Fibroblast of lung (primary cell): ENCODE measurements at regions not wholly inside any gene's neighbourhood (a gene's known extent, or its start where the extent isn't known, plus 50 kb on each side); places are given as distances from the start of the nearest gene placed in this dataset.

ENCODE experiments used
- EZH2 ChIP-seq: IDR thresholded peaks from 2 replicates; pipeline ENCODE4 v1.5.1; 2012; ENCODE audit warnings: low read length, control low read depth, mild to moderate bottlenecking; ENCODE audit errors: missing control alignments
- TF ChIP-seq, protein P1 (sequence below), 2 donors: IDR thresholded peaks in 1 of 2; conservative IDR thresholded peaks in 1 of 2; 1 replicate in 1 of 2; 2 replicates in 1 of 2; pipeline ENCODE4 v1.5.1; 2011 to 2012; ENCODE audit warnings: low read length in 2 of 2, control low read depth in 1 of 2, inconsistent platforms in 1 of 2, low read depth in 1 of 2, mild to moderate bottlenecking in 1 of 2

DNA sequence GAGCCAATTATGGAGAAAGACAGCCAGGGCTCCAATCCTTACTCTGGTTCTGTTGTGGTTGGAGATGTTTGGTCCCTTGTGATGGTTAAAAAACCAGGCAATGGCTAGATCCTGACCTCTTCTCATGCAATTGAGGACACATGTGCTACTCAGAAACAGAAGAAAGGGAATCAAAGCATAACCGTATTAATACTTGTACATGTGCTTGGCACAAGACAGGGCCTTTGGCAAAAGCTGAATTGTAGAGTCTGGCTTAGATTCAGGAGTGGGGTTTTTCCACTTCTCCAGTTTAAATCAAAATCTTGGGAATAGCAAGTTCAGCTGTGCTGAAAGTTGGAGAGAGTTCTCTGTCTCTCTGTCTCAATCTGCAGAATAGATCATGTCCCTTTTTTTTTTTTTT is 80.1 kb upstream of the E2F8 start:
- TF ChIP-seq, protein P1, sequence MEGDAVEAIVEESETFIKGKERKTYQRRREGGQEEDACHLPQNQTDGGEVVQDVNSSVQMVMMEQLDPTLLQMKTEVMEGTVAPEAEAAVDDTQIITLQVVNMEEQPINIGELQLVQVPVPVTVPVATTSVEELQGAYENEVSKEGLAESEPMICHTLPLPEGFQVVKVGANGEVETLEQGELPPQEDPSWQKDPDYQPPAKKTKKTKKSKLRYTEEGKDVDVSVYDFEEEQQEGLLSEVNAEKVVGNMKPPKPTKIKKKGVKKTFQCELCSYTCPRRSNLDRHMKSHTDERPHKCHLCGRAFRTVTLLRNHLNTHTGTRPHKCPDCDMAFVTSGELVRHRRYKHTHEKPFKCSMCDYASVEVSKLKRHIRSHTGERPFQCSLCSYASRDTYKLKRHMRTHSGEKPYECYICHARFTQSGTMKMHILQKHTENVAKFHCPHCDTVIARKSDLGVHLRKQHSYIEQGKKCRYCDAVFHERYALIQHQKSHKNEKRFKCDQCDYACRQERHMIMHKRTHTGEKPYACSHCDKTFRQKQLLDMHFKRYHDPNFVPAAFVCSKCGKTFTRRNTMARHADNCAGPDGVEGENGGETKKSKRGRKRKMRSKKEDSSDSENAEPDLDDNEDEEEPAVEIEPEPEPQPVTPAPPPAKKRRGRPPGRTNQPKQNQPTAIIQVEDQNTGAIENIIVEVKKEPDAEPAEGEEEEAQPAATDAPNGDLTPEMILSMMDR (conservative IDR thresholded peaks at IDR 0.05 in 1 of 2, IDR thresholded peaks at IDR 0.05 in 1 of 2; ENCODE audit: low read depth in 1 of 2, low read length in 2 of 2): no peak
- no peak for TF ChIP-seq EZH2
